NOMO-1 treated with DMSO at 0.1 percent for 48 hours (cell line): ENCODE measurements at regions not wholly inside any gene's neighbourhood (a gene's known extent, or its start where the extent isn't known, plus 50 kb on each side); places are given as distances from the start of the nearest gene placed in this dataset.

Experiments used
- DNase-seq: peaks from one replicate; lab custom pipeline; 2025; ENCODE audit not compliant: unreplicated experiment; lab: John Stamatoyannopoulos, UW

GRCh38 chr2:5953525-5953924 lies 261.3 kb downstream of the SOX11 start:
- no peak for DNase-seq

GRCh38 chr2:5954509-5954908 lies 262.3 kb downstream of the SOX11 start:
- DNase-seq, result no peak

DNA sequence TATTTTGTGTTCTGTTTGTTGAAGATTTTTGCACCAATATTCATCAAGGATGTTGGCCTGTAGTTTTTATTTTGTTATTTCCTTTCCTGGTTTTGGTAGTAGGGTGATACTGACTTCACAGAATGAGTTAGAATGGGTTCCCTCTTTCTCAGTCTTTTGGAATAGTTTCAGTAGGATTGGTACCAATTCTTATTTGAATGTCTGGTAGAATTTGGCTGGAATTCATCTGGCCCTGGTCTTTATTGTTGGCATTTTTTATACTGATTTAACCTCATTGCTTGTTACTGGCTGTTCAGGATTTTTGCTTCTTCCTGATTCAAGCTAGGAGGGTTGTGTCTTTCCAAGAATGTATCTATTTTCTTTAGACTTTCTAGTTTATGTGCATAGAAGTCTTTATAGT lies 263.7 kb downstream of the SOX11 start:
- DNase-seq, result no peak

DNA sequence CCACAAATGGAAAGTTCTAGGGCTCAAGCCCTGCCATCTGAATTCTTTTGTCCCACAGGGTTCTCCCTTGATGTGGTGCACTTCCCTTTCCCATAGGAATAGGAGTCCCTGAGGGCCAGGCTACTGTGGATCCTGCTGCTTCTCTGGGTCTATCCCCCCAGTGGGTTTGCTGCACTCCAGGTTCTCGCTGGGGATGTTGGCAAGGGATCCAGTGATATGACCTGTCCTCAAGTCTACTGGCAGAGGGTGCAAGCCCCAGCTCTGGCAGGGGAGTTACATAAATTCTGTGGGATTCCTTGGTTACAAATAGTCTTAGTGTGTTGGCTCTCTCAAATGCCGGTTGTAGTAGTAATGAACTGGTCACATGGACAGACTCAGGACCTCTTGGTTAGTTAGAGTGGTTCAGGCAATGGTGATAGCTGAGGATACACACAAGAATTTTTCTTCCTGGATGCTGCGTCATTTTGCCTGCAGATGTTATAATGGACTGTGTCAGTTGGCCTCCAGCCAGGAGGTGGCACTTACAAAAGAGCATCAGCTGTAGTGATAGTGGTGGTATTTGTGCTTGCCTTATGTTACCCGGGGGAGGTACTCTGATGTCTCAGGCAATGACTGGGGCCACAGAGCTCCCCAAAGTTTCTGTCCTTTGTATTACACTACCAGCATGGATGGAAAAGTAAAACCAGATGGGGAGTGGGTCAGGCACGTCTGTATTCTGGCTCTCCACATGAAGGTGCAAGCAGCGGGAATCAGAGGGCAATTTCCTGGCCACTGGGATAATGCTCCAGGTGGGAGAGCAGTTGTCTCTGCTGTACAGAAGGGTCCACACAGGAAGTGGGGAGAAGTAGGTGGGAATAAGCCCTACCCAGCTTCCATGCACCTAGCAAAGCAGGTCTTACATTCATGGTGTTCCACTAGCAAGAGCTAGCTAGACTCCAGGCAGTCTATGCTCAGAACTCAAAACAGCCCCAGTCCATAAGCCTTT lies 267.9 kb downstream of the SOX11 start:
- no peak for DNase-seq

DNA sequence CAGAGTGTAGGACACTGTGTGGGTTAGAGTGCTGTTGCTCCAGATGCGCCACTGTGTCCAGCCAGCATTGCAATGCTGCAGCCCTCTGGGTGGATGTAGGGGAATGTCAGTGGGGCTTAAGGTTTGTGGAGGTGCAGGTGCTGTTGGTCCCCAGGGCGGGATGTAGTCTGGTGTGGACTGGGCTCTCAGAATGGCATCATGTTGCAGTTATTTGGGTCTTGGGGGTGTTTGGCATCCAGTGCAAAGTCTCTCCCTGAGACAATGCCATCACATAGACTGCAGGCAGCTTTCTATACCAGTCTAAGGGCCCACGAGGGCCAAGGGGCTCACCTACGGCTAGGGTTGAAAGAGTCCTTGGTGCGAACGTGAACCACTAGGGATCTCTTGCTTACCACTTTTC lies 275.3 kb downstream of the SOX11 start:
- DNase-seq, result no peak

- no peak for DNase-seq
Observed at GRCh38 chr2:5969303-5969702, 277.1 kb downstream of the SOX11 start.

GRCh38 chr2:5970347-5970746 lies 278.2 kb downstream of the SOX11 start:
- no peak for DNase-seq

GRCh38 chr2:5974477-5974876 lies 282.3 kb downstream of the SOX11 start:
- no peak for DNase-seq

- DNase-seq, result no peak
Observed at GRCh38 chr2:5975401-5975800, 283.2 kb downstream of the SOX11 start.

- no peak for DNase-seq
Observed at GRCh38 chr2:5976531-5977065, 284.4 kb downstream of the SOX11 start.

DNA sequence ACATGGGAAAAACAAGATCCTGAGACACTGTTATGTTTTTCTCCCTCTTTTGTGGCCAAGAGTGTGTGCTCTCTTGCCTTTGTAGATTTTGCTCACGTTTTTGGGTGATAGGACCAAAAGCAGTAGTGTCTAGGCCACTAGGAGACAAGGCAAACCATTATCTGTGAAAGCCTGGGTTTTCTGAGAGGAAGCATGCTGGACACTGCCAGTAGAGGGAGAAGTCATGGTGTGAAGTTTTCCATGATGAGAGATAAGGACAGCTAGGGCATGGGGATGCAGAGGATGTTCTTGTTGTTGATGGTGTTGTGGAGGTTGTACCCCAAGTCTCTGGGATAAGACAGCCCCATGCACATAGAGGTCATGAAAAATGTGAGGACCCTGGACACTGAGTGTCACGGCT lies 285.3 kb downstream of the SOX11 start:
- DNase-seq, result no peak

- DNase-seq, result no peak
Observed at GRCh38 chr2:5978131-5978751, 286.1 kb downstream of the SOX11 start.

DNA sequence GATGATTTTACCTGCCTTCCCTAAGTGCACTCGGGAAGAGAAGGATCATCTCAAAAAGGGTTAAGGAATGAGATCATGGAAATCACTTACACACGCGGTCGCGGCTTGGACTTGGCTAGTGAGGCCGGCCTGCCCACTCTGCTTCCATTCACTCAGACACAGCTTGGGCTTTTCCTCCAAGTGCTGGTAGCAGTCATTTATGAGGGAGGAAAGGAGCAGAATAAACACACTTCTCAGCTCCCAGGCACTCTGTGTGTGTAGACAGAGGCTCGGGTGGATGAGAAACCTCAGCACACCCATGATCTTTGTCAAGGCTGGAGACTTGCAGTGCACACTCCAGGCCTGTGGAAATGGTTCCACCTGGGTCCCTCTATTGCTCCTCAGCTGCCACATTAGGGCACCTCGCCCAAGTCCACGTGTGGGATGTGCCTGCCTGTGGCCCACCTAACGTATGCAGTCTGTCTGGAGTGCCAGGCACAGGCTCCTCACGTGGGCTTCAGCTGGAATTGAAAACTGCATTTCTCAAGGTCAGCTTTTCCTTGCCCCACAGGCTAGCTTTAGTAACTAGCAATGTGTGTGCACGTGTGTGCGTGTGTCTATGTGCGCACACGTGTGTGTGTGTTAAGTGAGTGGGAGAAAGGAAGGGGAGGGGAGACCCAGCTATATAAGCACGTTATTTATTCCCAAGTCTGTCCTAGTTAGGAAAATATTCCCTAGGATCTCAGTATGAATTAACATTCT lies 288.4 kb downstream of the SOX11 start:
- DNase-seq, result no peak

DNA sequence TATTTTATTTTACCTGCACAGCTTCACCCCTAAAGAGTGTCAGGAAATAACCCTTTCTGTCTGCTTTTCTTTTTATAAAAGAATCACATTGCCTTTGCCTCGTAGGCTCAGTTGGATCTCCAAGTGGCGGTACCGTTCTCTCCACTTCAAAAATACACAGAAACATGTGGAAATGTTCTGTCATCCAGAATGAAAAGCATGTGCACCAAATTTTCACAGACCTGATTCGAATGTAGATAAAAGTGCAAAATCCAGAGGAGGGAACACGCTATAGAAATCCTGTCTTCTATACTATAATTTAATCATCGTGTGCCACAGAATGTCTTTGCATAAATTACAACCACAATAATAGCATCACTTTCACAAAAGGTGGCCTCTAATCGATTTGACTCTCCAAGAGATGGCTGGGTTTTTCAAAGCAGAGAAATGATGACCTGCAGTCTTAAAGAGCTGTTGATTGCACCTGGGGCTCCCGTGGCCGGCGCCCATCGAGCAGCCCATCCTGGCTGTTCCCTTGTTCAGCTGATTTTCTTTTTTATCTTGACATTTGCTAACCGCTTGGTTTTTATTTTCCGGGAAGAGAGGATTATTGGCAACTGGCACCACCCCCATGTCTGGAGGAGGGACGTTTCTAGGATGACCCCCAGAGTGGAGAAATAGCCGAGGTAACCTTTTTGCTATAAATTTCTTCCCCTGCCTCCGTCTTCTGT lies 290.2 kb downstream of the SOX11 start:
- DNase-seq, result no peak

GRCh38 chr2:5982903-5983265 lies 290.7 kb downstream of the SOX11 start:
- no peak for DNase-seq

DNA sequence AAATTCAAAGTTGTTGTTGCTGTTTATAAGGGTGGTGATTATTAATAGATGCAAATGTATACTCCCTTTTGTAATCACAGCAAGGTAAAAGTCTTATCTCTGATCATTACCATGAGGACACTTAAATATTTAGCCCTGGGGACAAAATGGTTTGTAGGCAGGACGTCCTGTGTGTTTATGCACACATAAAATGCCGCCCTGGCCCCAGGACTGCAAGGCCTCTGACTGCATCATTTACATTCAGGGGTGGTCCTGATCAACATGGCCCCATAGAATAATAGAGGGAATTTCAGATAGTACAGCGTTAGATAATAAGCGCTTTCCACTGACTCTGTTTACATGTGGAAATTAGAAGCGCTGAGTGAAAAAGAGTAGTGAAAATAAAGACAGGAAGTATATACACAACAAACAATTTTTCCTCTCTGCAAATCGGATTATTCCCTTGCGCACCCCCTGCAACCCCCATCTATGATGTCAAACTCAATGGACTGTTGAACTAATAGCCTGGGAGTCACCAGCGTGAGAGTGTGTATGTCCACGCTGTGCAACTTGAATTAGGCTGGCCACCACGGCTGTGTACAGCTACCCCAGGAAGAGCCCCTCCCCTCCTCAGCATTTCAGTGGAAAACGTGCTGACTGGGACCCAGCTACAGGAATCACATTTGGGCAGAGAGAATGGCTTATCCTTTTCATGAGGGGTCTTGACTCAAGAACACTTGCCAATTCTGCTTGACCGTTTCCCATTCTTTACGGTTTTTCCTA lies 291.5 kb downstream of the SOX11 start:
- no peak for DNase-seq

- DNase-seq, result no peak
Observed at GRCh38 chr2:5984273-5984655, 292.1 kb downstream of the SOX11 start.

DNA sequence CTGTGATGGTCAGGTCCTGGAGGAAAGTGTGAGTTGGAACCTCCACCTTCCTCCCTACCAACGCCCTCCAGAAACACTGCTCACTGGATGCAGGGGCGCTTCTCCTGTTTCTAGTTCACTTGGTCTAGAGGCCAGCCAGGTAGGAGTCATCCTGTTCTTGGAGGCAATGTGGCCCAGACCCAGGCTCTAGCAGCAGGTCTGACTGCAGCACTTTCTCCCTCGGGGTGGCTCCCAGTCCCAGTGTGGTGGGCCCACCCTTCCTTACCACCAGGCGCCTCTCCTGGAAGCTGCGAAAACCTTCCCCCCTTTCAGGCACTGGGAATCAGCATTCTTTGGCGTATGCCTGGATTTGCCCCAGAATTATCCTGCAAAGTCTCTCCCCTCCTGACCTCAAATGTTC lies 292.8 kb downstream of the SOX11 start:
- DNase-seq, result no peak

GRCh38 chr2:5985536-5986385 lies 293.6 kb downstream of the SOX11 start:
- no peak for DNase-seq
